HEK293 (cell line): ENCODE measurements at regions not wholly inside any gene's neighbourhood (a gene's known extent, or its start where the extent isn't known, plus 50 kb on each side); places are given as distances from the start of the nearest gene placed in this dataset.
A peak's percentile ranks its signal among the peaks of the same experiment; 100 is the strongest.

Experiments used
- CTCF ChIA-PET: fragments of 350-600 bp; formaldehyde crosslinking; extraction: SDS; loops from one replicate; lab custom pipeline; 2021; ENCODE audit warnings: antibody characterized with exemption; lab: Yijun Ruan, JAX
- POLR2A ChIA-PET: fragments of 300-600 bp; formaldehyde crosslinking; extraction: SDS; loops from one replicate; lab custom pipeline; 2020; ENCODE audit warnings: antibody characterized with exemption, inconsistent platforms; lab: Yijun Ruan, JAX
- H3K27ac ChIP-seq: fragments of 200-500 bp; sonication (Bioruptor generic); 2 replicates; pipeline ENCODE4 v1.5.1; 2014; ENCODE audit warnings: low read depth, low read length, control low read depth, inconsistent platforms; ENCODE audit errors: extremely low read depth
- H3K36me3 ChIP-seq, 2 experiments: fragments of 200-500 bp in 1 of 2; sonication (Bioruptor generic) in 1 of 2; 1 replicate in 1 of 2; 2 replicates in 1 of 2; pipeline ENCODE4 v1.5.1; 2014 to 2017; ENCODE audit warnings: inconsistent platforms in 2 of 2, low read length in 2 of 2; ENCODE audit not compliant: control insufficient read depth in 2 of 2, insufficient read depth in 1 of 2
- H3K4me1 ChIP-seq: fragments of 200-500 bp; sonication (Bioruptor generic); 2 replicates; pipeline ENCODE4 v1.5.1; 2014; ENCODE audit warnings: mild to moderate bottlenecking, low read length, inconsistent platforms; ENCODE audit not compliant: control insufficient read depth, insufficient read depth
- H3K4me3 ChIP-seq: 2 replicates; pipeline ENCODE4 v1.5.1; 2011; ENCODE audit warnings: low read depth, mild to moderate bottlenecking, control low read depth, low read length, moderate library complexity
- H3K9me3 ChIP-seq: fragments of 200-500 bp; sonication (Bioruptor generic); 2 replicates; pipeline ENCODE4 v1.5.1; 2014; ENCODE audit warnings: low read depth, low read length, inconsistent platforms; ENCODE audit not compliant: control insufficient read depth, insufficient read depth
- BCL6B ChIP-seq: fragments of 450-650 bp; formaldehyde crosslinking; IDR thresholded peaks from 2 replicates; pipeline ENCODE4 v1.5.1; 2017; ENCODE audit warnings: missing biosample characterization, missing genetic modification characterization
- ELK4 ChIP-seq: IDR thresholded peaks from 2 replicates; pipeline ENCODE4 v1.6.1; 2011; ENCODE audit warnings: mild to moderate bottlenecking, low read depth, low read length, borderline replicate concordance
- GLI2 ChIP-seq: fragments of 450-650 bp; formaldehyde crosslinking; IDR thresholded peaks from 2 replicates; pipeline ENCODE4; 2017; ENCODE audit warnings: missing biosample characterization, missing genetic modification characterization, low read depth, borderline replicate concordance
- GLIS2 ChIP-seq: fragments of 450-650 bp; formaldehyde crosslinking; IDR thresholded peaks from 2 replicates; pipeline ENCODE4 v1.5.1; 2016; ENCODE audit warnings: missing biosample characterization, missing genetic modification characterization
- KLF17 ChIP-seq: fragments of 450-650 bp; formaldehyde crosslinking; IDR thresholded peaks from 2 replicates; pipeline ENCODE4 v1.5.1; 2016; ENCODE audit warnings: missing biosample characterization, missing genetic modification characterization
- KLF9 ChIP-seq: fragments of 450-650 bp; formaldehyde crosslinking; IDR thresholded peaks from 2 replicates; pipeline ENCODE4 v1.5.1; 2016; ENCODE audit warnings: missing biosample characterization, missing genetic modification characterization, low read depth
- ZBTB10 ChIP-seq: fragments of 450-650 bp; formaldehyde crosslinking; IDR thresholded peaks from 2 replicates; pipeline ENCODE4 v1.5.1; 2016; ENCODE audit warnings: missing biosample characterization, missing genetic modification characterization
- ZEB2 ChIP-seq: fragments of 450-650 bp; formaldehyde crosslinking; IDR thresholded peaks from 2 replicates; pipeline ENCODE4 v1.5.1; 2016; ENCODE audit warnings: missing biosample characterization, missing genetic modification characterization
- ZNF132 ChIP-seq: fragments of 450-650 bp; formaldehyde crosslinking; IDR thresholded peaks from 2 replicates; pipeline ENCODE4 v1.5.1; 2017; ENCODE audit warnings: missing biosample characterization, missing genetic modification characterization, borderline replicate concordance
- ZNF140 ChIP-seq: fragments of 450-650 bp; formaldehyde crosslinking; IDR thresholded peaks from 2 replicates; pipeline ENCODE4 v1.5.1; 2016; ENCODE audit warnings: missing biosample characterization, missing genetic modification characterization
- ZNF211 ChIP-seq: fragments of 450-650 bp; formaldehyde crosslinking; IDR thresholded peaks from 2 replicates; pipeline ENCODE4 v1.5.1; 2016; ENCODE audit warnings: low read depth, missing biosample characterization, missing genetic modification characterization
- ZNF266 ChIP-seq: fragments of 450-650 bp; formaldehyde crosslinking; IDR thresholded peaks from 2 replicates; pipeline ENCODE4 v1.5.1; 2016; ENCODE audit warnings: missing biosample characterization, missing genetic modification characterization, low read depth
- ZNF280D ChIP-seq: fragments of 450-650 bp; formaldehyde crosslinking; IDR thresholded peaks from 2 replicates; pipeline ENCODE4 v1.5.1; 2016; ENCODE audit warnings: missing biosample characterization, missing genetic modification characterization
- ZNF350 ChIP-seq: fragments of 450-650 bp; formaldehyde crosslinking; IDR thresholded peaks from 2 replicates; pipeline ENCODE4 v1.5.0; 2017; ENCODE audit warnings: missing biosample characterization, mild to moderate bottlenecking, missing genetic modification characterization
- ZNF473 ChIP-seq: fragments of 450-650 bp; formaldehyde crosslinking; IDR thresholded peaks from 2 replicates; pipeline ENCODE4 v1.5.1; 2017; ENCODE audit warnings: missing biosample characterization, missing genetic modification characterization
- ZNF518A ChIP-seq: fragments of 450-650 bp; formaldehyde crosslinking; conservative IDR thresholded peaks from 2 replicates; pipeline ENCODE4 v1.5.1; 2016; ENCODE audit warnings: low read depth, missing biosample characterization, missing genetic modification characterization
- ZNF585B ChIP-seq: fragments of 450-650 bp; formaldehyde crosslinking; IDR thresholded peaks from 2 replicates; pipeline ENCODE4 v1.5.1; 2016; ENCODE audit warnings: missing biosample characterization, missing genetic modification characterization
- ZNF621 ChIP-seq: fragments of 450-650 bp; formaldehyde crosslinking; IDR thresholded peaks from 2 replicates; pipeline ENCODE4 v1.5.1; 2017; ENCODE audit warnings: missing biosample characterization, missing genetic modification characterization
- ZNF629 ChIP-seq: fragments of 450-650 bp; formaldehyde crosslinking; IDR thresholded peaks from 2 replicates; pipeline ENCODE4 v1.5.1; 2017; ENCODE audit warnings: missing biosample characterization, missing genetic modification characterization
- ZNF785 ChIP-seq: fragments of 450-650 bp; formaldehyde crosslinking; IDR thresholded peaks from 2 replicates; pipeline ENCODE4 v1.5.1; 2016; ENCODE audit warnings: missing biosample characterization, missing genetic modification characterization

- H3K27ac ChIP-seq: no peak overlapping the region
- peaks cover 18% of the 10 kb centered on the region for H3K4me1 ChIP-seq
- no peaks in the 10 kb centered on the region for H3K36me3 ChIP-seq
- no peak overlapping the region for H3K4me3 ChIP-seq
- POLR2A ChIA-PET: no interaction called here
- CTCF ChIA-PET: interaction anchor here (0.7 kb wide), 1 partner anchor 28 kb away, joined by 3 read pairs; no protein-coding TSS in a partner anchor
- no peaks in the 10 kb centered on the region for H3K9me3 ChIP-seq
- no peak for TF ChIP-seq ZBTB10
- no peak for TF ChIP-seq ZNF629 (tag by site-specific recombination)
- no peak for TF ChIP-seq ZNF280D
- TF ChIP-seq ZNF211 (tag by site-specific recombination): no peak
- no peak for TF ChIP-seq GLI2 (tag by site-specific recombination)
- TF ChIP-seq ZNF785 (tag by site-specific recombination): no peak
- TF ChIP-seq ZNF518A (tag by site-specific recombination): no peak
- no peak for TF ChIP-seq ZNF621 (tag by site-specific recombination)
Measured at GRCh38 chr7:33751443-33751842, 153.9 kb upstream of the BMPER start.

- no peak overlapping the region for H3K4me3 ChIP-seq
- H3K9me3 ChIP-seq: no peaks in the 10 kb centered on the region
- POLR2A ChIA-PET: no interaction called here
- peaks cover 18% of the 10 kb centered on the region for H3K4me1 ChIP-seq
- CTCF ChIA-PET: no interaction called here
- no peaks in the 10 kb centered on the region for H3K36me3 ChIP-seq
- no peak overlapping the region; the same call in 1 of the 2 replicates for H3K27ac ChIP-seq
- TF ChIP-seq ZNF140 (tag by site-specific recombination): no peak
- no peak for TF ChIP-seq KLF9
- TF ChIP-seq ZNF585B (tag by site-specific recombination): no peak
- TF ChIP-seq ZNF350 (tag by site-specific recombination): no peak
- TF ChIP-seq ZEB2 (tag by site-specific recombination): no peak
- TF ChIP-seq ZNF473: no peak
- TF ChIP-seq ZNF132 (tag by site-specific recombination): no peak
- no peak for TF ChIP-seq GLIS2 (tag by site-specific recombination)
- 0 out of 2 replicates have a peak, but pooled peaks have one; percentile 27 for TF ChIP-seq BCL6B (tag by site-specific recombination)
- no peak for TF ChIP-seq ELK4
- no peak for TF ChIP-seq ZNF266 (tag by site-specific recombination)
- no peak for TF ChIP-seq KLF17 (tag by site-specific recombination)
Measured at GRCh38 chr7:33753881-33754525, 151.3 kb upstream of the BMPER start.
